ENCODE measurements at regions not wholly inside any gene's neighbourhood (a gene's known extent, or its start where the extent isn't known, plus 50 kb on each side); places are given as distances from the start of the nearest gene placed in this dataset.
"Not testable (repeated sequence)": the region's sequence is repeated elsewhere in the genome, so short reads cannot be mapped to it uniquely, and the experiment has no call there.

GRCh38 chr17:70379945-70380344, 210.6 kb downstream of the KCNJ2 start:
- no peak overlapping the region for H3K4me3 ChIP-seq (replicated peaks in 1 of 3; ENCODE audit: insufficient read depth in 1 of 3, low read depth in 1 of 3, low read length in 3 of 3)
- H3K4me2 ChIP-seq (ENCODE audit: insufficient read depth, low read length): no peak overlapping the region
- no peaks in the 10 kb centered on the region for H3K27me3 ChIP-seq (ENCODE audit: control insufficient read depth in 2 of 2, insufficient read depth in 2 of 2, low read length in 2 of 2)
- no peaks in the 10 kb centered on the region for H3K9me1 ChIP-seq (replicated peaks; ENCODE audit: control insufficient read depth, extremely low read depth, insufficient read depth, low read length)
- no TSS peak for BruUV-seq (replicated peaks)
- H3K9me3 ChIP-seq (replicated peaks; ENCODE audit: control insufficient read depth, insufficient read depth, low read length): no peaks in the 10 kb centered on the region
- no peak for DNase-seq (ENCODE audit: low read depth, low spot score)
- ChIA-PET POLR2A (no interaction called here), CTCF (no interaction called here)
- no peaks in the 10 kb centered on the region for H4K20me1 ChIP-seq (replicated peaks; ENCODE audit: control insufficient read depth, extremely low read depth, insufficient read depth, low read length)
- dilution Hi-C loops (cut with MboI; ENCODE audit: extremely low pct_ligation_motif_present, low sequenced_read_pairs): no loop called here
- intact Hi-C loops (cut with micrococcal nuclease): loop anchor here (5.0 kb wide), 2 partner anchors 52 to 242 kb away; no protein-coding TSS in a partner anchor
- peak; percentile 38 for FAIRE-seq
- H3K79me2 ChIP-seq (ENCODE audit: control insufficient read depth, insufficient read depth, low read length): no peaks in the 10 kb centered on the region
- TF ChIP-seq CTCF (IDR thresholded peaks at IDR 0.05; ENCODE audit: extremely low read depth in 1 of 2, insufficient read depth in 1 of 2, low read depth in 1 of 2, low read length in 2 of 2) (no peak), POLR2AphosphoS5 (IDR thresholded peaks at IDR 0.05; ENCODE audit: insufficient read depth, low read depth, low read length) (no peak), JUN (IDR thresholded peaks at IDR 0.05; ENCODE audit: borderline replicate concordance, insufficient read depth, insufficient read length, low read depth) (no peak)
- H3K9ac ChIP-seq (replicated peaks; ENCODE audit: extremely low read depth, insufficient read depth, low read length): no peak overlapping the region
- no peaks in the 10 kb centered on the region for H3K4me1 ChIP-seq (ENCODE audit: control insufficient read depth, extremely low read depth, insufficient read depth, low read length)
- H3K36me3 ChIP-seq (ENCODE audit: control insufficient read depth in 2 of 2, extremely low read depth in 1 of 2, insufficient read depth in 2 of 2, low read length in 2 of 2): no peaks in the 10 kb centered on the region
- no peak overlapping the region for H3K27ac ChIP-seq (ENCODE audit: insufficient read depth, low read depth, low read length)
- no peak overlapping the region for H2AFZ ChIP-seq (ENCODE audit: low read depth, low read length)

GRCh38 chr17:70381916-70382315, 212.6 kb downstream of the KCNJ2 start:
- FAIRE-seq; H3K27ac ChIP-seq (ENCODE audit: insufficient read depth, low read depth, low read length); H4K20me1 ChIP-seq (replicated peaks; ENCODE audit: control insufficient read depth, extremely low read depth, insufficient read depth, low read length); intact Hi-C loops (cut with micrococcal nuclease); H3K36me3 ChIP-seq (ENCODE audit: control insufficient read depth in 2 of 2, extremely low read depth in 1 of 2, insufficient read depth in 2 of 2, low read length in 2 of 2); H3K27me3 ChIP-seq (ENCODE audit: control insufficient read depth in 2 of 2, insufficient read depth in 2 of 2, low read length in 2 of 2); CTCF ChIA-PET; H3K9ac ChIP-seq (replicated peaks; ENCODE audit: extremely low read depth, insufficient read depth, low read length); H3K79me2 ChIP-seq (ENCODE audit: control insufficient read depth, insufficient read depth, low read length); H3K9me3 ChIP-seq (replicated peaks; ENCODE audit: control insufficient read depth, insufficient read depth, low read length); H3K4me2 ChIP-seq (ENCODE audit: insufficient read depth, low read length); DNase-seq (ENCODE audit: low read depth, low spot score); POLR2A ChIA-PET; H3K4me1 ChIP-seq (ENCODE audit: control insufficient read depth, extremely low read depth, insufficient read depth, low read length); H3K4me3 ChIP-seq (replicated peaks in 1 of 3; ENCODE audit: insufficient read depth in 1 of 3, low read depth in 1 of 3, low read length in 3 of 3); H3K9me1 ChIP-seq (replicated peaks; ENCODE audit: control insufficient read depth, extremely low read depth, insufficient read depth, low read length); dilution Hi-C loops (cut with MboI; ENCODE audit: extremely low pct_ligation_motif_present, low sequenced_read_pairs); BruUV-seq (replicated peaks); H2AFZ ChIP-seq (ENCODE audit: low read depth, low read length): not testable (repeated sequence)

Measured in endothelial cell of umbilical vein (primary cell).